ENCODE measurements at regions not wholly inside any gene's neighbourhood (a gene's known extent, or its start where the extent isn't known, plus 50 kb on each side); places are given as distances from the start of the nearest gene placed in this dataset.

GRCh38 chr13:111511805-111512504, 191.5 kb downstream of the TEX29 start:
- Mint-ChIP-seq H3K4me3 (ENCODE audit: unreplicated experiment) (no peak overlapping the region), H3K9me3 (ENCODE audit: unreplicated experiment) (peaks cover 4% of the 10 kb centered on the region), H3K27ac (ENCODE audit: unreplicated experiment) (no peak overlapping the region), H3K27me3 (ENCODE audit: unreplicated experiment) (peaks cover 3% of the 10 kb centered on the region), H3K36me3 (ENCODE audit: unreplicated experiment) (no peaks in the 10 kb centered on the region), H3K4me1 (ENCODE audit: low read depth, unreplicated experiment) (peaks cover 4% of the 10 kb centered on the region)
- no peak for TF ChIP-seq CTCF (IDR thresholded peaks at IDR 0.05; ENCODE audit: partially characterized antibody, unreplicated experiment)
- no peak for DNase-seq

GRCh38 chr13:111512707-111513106, 192.3 kb downstream of the TEX29 start:
- Mint-ChIP-seq H3K4me3 (ENCODE audit: unreplicated experiment) (no peak overlapping the region), H3K4me1 (ENCODE audit: low read depth, unreplicated experiment) (peaks cover 4% of the 10 kb centered on the region), H3K27ac (ENCODE audit: unreplicated experiment) (no peak overlapping the region), H3K9me3 (ENCODE audit: unreplicated experiment) (peaks cover 4% of the 10 kb centered on the region), H3K27me3 (ENCODE audit: unreplicated experiment) (peaks cover 3% of the 10 kb centered on the region), H3K36me3 (ENCODE audit: unreplicated experiment) (no peaks in the 10 kb centered on the region)
- no peak for TF ChIP-seq CTCF (IDR thresholded peaks at IDR 0.05; ENCODE audit: partially characterized antibody, unreplicated experiment)
- DNase-seq = no peak

- DNase-seq = no peak
- H3K36me3 Mint-ChIP-seq (ENCODE audit: unreplicated experiment) = no peaks in the 10 kb centered on the region
- TF ChIP-seq CTCF (IDR thresholded peaks at IDR 0.05; ENCODE audit: partially characterized antibody, unreplicated experiment) = no peak
- H3K27me3 Mint-ChIP-seq (ENCODE audit: unreplicated experiment) = peaks cover 5% of the 10 kb centered on the region
- H3K4me3 Mint-ChIP-seq (ENCODE audit: unreplicated experiment) = no peak overlapping the region
- H3K9me3 Mint-ChIP-seq (ENCODE audit: unreplicated experiment) = peaks cover 4% of the 10 kb centered on the region
- H3K27ac Mint-ChIP-seq (ENCODE audit: unreplicated experiment) = no peak overlapping the region
- peaks cover 4% of the 10 kb centered on the region for H3K4me1 Mint-ChIP-seq (ENCODE audit: low read depth, unreplicated experiment)
These were observed 193.5 kb downstream of the TEX29 start for GRCh38 chr13:111513766-111514609.

DNA sequence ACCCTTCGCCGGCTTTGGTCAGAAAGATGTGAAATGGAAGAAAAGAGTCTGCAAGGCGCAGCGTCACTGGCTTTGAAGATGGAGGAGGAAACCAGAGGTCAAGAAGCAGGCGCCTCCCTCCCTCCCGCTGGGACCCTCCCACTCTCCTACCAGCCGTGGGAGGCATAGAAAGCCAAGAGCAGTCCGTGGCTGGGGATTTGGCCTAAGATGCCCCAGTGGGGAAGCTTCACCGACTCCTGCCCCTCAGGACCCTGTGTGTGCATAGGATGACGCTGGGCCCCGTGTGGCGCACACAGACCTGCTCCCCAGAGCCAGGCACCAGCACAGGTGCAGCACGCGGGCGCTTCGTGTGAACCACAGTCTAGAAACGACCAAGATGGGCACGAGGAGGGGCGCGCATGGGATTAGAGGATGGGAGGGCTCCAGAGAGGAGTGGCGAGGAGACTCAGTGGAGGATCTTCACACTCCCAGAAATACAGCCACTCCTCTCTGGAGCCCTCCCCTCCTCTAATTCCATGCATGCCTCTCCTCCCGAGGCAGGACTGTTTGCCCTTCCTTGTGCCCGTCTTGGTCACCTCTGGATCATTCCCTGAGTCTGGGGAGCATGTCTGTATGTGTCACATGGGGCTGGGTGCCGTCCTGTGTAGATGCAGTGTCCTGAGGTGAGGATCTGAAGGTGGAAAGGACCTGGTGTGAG, 194.3 kb downstream of the TEX29 start:
- Mint-ChIP-seq H3K4me1 (ENCODE audit: low read depth, unreplicated experiment) (peaks cover 4% of the 10 kb centered on the region), H3K4me3 (ENCODE audit: unreplicated experiment) (no peak overlapping the region), H3K27ac (ENCODE audit: unreplicated experiment) (no peak overlapping the region), H3K27me3 (ENCODE audit: unreplicated experiment) (peaks cover 5% of the 10 kb centered on the region), H3K36me3 (ENCODE audit: unreplicated experiment) (no peaks in the 10 kb centered on the region), H3K9me3 (ENCODE audit: unreplicated experiment) (peaks cover 4% of the 10 kb centered on the region)
- TF ChIP-seq CTCF (IDR thresholded peaks at IDR 0.05; ENCODE audit: partially characterized antibody, unreplicated experiment) = no peak
- DNase-seq = no peak

All from glutamatergic neuron (in vitro differentiated cells).